ENCODE measurements at regions not wholly inside any gene's neighbourhood (a gene's known extent, or its start where the extent isn't known, plus 50 kb on each side); places are given as distances from the start of the nearest gene placed in this dataset.

- TF ChIP-seq, protein P1, sequence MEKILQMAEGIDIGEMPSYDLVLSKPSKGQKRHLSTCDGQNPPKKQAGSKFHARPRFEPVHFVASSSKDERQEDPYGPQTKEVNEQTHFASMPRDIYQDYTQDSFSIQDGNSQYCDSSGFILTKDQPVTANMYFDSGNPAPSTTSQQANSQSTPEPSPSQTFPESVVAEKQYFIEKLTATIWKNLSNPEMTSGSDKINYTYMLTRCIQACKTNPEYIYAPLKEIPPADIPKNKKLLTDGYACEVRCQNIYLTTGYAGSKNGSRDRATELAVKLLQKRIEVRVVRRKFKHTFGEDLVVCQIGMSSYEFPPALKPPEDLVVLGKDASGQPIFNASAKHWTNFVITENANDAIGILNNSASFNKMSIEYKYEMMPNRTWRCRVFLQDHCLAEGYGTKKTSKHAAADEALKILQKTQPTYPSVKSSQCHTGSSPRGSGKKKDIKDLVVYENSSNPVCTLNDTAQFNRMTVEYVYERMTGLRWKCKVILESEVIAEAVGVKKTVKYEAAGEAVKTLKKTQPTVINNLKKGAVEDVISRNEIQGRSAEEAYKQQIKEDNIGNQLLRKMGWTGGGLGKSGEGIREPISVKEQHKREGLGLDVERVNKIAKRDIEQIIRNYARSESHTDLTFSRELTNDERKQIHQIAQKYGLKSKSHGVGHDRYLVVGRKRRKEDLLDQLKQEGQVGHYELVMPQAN (conservative IDR thresholded peaks at IDR 0.05): no peak
- TF ChIP-seq CHD2 (IDR thresholded peaks at IDR 0.05; ENCODE audit: borderline replicate concordance, low read depth, low read length) (no peak), CBX5 (IDR thresholded peaks at IDR 0.05; ENCODE audit: low read depth) (no peak)
These were observed 172.2 kb downstream of the SH2D4B start (continued) for GRCh38 chr10:80709866-80710265.

DNA sequence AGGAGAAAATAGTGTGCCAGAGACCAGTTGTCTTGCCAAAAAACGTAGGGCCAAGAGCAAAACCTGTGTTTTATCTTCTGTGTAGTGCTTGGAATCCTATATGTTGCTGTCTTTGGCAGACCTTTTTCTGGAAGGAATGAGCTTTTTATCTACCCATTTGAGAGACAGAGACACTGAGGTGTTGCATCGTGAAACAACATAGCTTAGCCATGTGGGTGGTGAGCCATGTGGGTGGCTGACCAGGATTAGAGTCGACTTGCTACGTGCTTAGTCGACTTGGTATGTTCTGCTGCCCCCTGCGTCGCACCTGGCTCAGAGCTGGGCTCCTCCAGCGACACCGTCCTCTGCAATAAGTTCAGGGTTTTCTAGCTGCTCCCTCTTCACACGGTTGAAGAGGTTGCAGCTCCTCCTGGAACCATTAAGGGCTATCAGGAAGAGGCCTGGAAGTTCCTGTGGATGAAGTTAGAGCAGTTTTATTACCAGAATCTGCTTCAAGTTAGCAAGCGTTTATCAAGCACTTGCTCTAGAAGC is 175.8 kb downstream of the SH2D4B start:
- Histone ChIP-seq H3K4me2 (ENCODE audit: control insufficient read depth, insufficient read depth) (no peak overlapping the region), H3K4me3 (no peak overlapping the region), H3K79me2 (ENCODE audit: control insufficient read depth, insufficient read depth, low read length) (no peaks in the 10 kb centered on the region), H2AFZ (ENCODE audit: control insufficient read depth, low read depth, low read length) (no peak overlapping the region), H3K27me3 (replicated peaks in 1 of 2; ENCODE audit: control insufficient read depth in 2 of 2, insufficient read depth in 2 of 2, low read length in 1 of 2) (no peaks in the 10 kb centered on the region), H3K9me3 (replicated peaks; ENCODE audit: control insufficient read depth, insufficient read depth, low read length) (no peaks in the 10 kb centered on the region), H3K27ac (ENCODE audit: control insufficient read depth, insufficient read depth) (no peak overlapping the region), H3K9ac (ENCODE audit: control insufficient read depth, insufficient read depth, low read length) (no peak overlapping the region), H4K20me1 (ENCODE audit: control insufficient read depth, insufficient read depth) (no peaks in the 10 kb centered on the region), H3K4me1 (ENCODE audit: control insufficient read depth, insufficient read depth, low read length) (no peaks in the 10 kb centered on the region), H3K36me3 (ENCODE audit: control insufficient read depth in 2 of 2, insufficient read depth in 2 of 2, low read length in 1 of 2) (no peaks in the 10 kb centered on the region)
- no peak for ATAC-seq
- RAD21 ChIA-PET (ENCODE audit: unreplicated experiment): interaction anchor here (0.7 to 1.4 kb wide), 2 partner anchors 50 to 176 kb away, joined by 3 read pairs; no protein-coding TSS in a partner anchor
- BruUV-seq (replicated peaks): no TSS peak
- 31% methylated on average over 11 of the region's 11 CpGs for WGBS (ENCODE audit: insufficient coverage, insufficient replicate concordance, low lambda C conversion rate, missing lambda C conversion rate)
- intact Hi-C loops (cut with micrococcal nuclease; ENCODE audit: unreplicated experiment): no loop called here
- POLR2A ChIA-PET: no interaction called here
- no peak for FAIRE-seq
- no peak for DNase-seq (ENCODE audit: low read depth, low spot score)
- SMC1A ChIA-PET (ENCODE audit: uncharacterized antibody, unreplicated experiment): interaction anchor here (1.3 to 1.4 kb wide), 2 partner anchors 10 to 23 kb away, joined by 3 to 4 read pairs; no protein-coding TSS in a partner anchor
- in situ Hi-C loops (cut with MboI): no loop called here
- CTCF ChIA-PET: interaction anchor here (1.1 to 2.6 kb wide), 4 partner anchors 11 to 305 kb away, joined by 3 to 8 read pairs (median 4); no protein-coding TSS in a partner anchor
- TF ChIP-seq ZNF622 (IDR thresholded peaks at IDR 0.05) (no peak), ATF7 (IDR thresholded peaks at IDR 0.05; ENCODE audit: low read depth) (no peak), E4F1 (IDR thresholded peaks at IDR 0.05; ENCODE audit: borderline replicate concordance, partially characterized antibody) (no peak), SMC3 (IDR thresholded peaks at IDR 0.05; ENCODE audit: borderline replicate concordance, low read length) (no peak), TCF12 (IDR thresholded peaks at IDR 0.05; ENCODE audit: low read depth, low read length) (no peak), E2F8 (IDR thresholded peaks at IDR 0.05; ENCODE audit: low read depth, partially characterized antibody) (no peak), MEF2A (IDR thresholded peaks at IDR 0.05; ENCODE audit: insufficient read depth, low read depth, low read length) (no peak), YBX1 (IDR thresholded peaks at IDR 0.05) (no peak), SMAD1 (IDR thresholded peaks at IDR 0.05; ENCODE audit: low read depth, partially characterized antibody) (no peak), SP1 (IDR thresholded peaks at IDR 0.05; ENCODE audit: low read depth, low read length) (no peak), POLR2AphosphoS2 (IDR thresholded peaks at IDR 0.05; ENCODE audit: low read depth, low read length) (no peak)
- TF ChIP-seq, protein P2, sequence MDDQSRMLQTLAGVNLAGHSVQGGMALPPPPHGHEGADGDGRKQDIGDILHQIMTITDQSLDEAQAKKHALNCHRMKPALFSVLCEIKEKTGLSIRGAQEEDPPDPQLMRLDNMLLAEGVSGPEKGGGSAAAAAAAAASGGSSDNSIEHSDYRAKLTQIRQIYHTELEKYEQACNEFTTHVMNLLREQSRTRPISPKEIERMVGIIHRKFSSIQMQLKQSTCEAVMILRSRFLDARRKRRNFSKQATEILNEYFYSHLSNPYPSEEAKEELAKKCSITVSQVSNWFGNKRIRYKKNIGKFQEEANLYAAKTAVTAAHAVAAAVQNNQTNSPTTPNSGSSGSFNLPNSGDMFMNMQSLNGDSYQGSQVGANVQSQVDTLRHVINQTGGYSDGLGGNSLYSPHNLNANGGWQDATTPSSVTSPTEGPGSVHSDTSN (IDR thresholded peaks at IDR 0.05; ENCODE audit: insufficient replicate concordance, low read depth, low read length): no peak
